Keratinocyte (primary cell): ENCODE measurements at regions not wholly inside any gene's neighbourhood (a gene's known extent, or its start where the extent isn't known, plus 50 kb on each side); places are given as distances from the start of the nearest gene placed in this dataset.

Experiments used
- CTCF ChIP-seq, 3 experiments: IDR thresholded peaks in 1 of 3; conservative IDR thresholded peaks in 1 of 3; optimal IDR thresholded peaks in 1 of 3; 2 replicates in 2 of 3; 3 replicates in 1 of 3; pipeline versions ENCODE3 to v1.5.1; 2011; ENCODE audit warnings: low read length in 3 of 3, mild to moderate bottlenecking in 3 of 3, moderate library complexity in 2 of 3, control low read depth in 1 of 3, inconsistent platforms in 1 of 3; ENCODE audit not compliant: insufficient read depth in 2 of 3; ENCODE audit errors: extremely low read depth in 1 of 3
- EZH2 ChIP-seq: IDR thresholded peaks from one replicate; pipeline ENCODE4 v1.6.1; 2012; ENCODE audit warnings: inconsistent platforms, mild to moderate bottlenecking, low read length, moderate library complexity

GRCh38 chr3:13199899-13200451 is 126.7 kb upstream of the IQSEC1 start:
- no peak for TF ChIP-seq CTCF (optimal IDR thresholded peaks at IDR 0.05 in 1 of 3, IDR thresholded peaks at IDR 0.05 in 1 of 3, conservative IDR thresholded peaks at IDR 0.05 in 1 of 3; ENCODE audit: extremely low read depth in 1 of 3, insufficient read depth in 2 of 3, low read length in 3 of 3)
- TF ChIP-seq EZH2, result no peak
